ENCODE measurements at regions not wholly inside any gene's neighbourhood (a gene's known extent, or its start where the extent isn't known, plus 50 kb on each side); places are given as distances from the start of the nearest gene placed in this dataset.

GRCh38 chr14:30251557-30252100 lies 307.3 kb upstream of the G2E3 start:
- Mint-ChIP-seq H3K27me3 (ENCODE audit: unreplicated experiment) (no peaks in the 10 kb centered on the region), H3K36me3 (ENCODE audit: insufficient read depth, unreplicated experiment) (no peaks in the 10 kb centered on the region), H3K9me3 (ENCODE audit: low read depth, unreplicated experiment) (peaks cover 6% of the 10 kb centered on the region), H3K4me3 (ENCODE audit: low read depth, unreplicated experiment) (no peak overlapping the region), H3K4me1 (ENCODE audit: low read depth, unreplicated experiment) (no peaks in the 10 kb centered on the region), H3K27ac (ENCODE audit: unreplicated experiment) (no peak overlapping the region)
- no peak for DNase-seq
- no TSS peak for BruUV-seq (replicated peaks)
- TF ChIP-seq, protein P1, sequence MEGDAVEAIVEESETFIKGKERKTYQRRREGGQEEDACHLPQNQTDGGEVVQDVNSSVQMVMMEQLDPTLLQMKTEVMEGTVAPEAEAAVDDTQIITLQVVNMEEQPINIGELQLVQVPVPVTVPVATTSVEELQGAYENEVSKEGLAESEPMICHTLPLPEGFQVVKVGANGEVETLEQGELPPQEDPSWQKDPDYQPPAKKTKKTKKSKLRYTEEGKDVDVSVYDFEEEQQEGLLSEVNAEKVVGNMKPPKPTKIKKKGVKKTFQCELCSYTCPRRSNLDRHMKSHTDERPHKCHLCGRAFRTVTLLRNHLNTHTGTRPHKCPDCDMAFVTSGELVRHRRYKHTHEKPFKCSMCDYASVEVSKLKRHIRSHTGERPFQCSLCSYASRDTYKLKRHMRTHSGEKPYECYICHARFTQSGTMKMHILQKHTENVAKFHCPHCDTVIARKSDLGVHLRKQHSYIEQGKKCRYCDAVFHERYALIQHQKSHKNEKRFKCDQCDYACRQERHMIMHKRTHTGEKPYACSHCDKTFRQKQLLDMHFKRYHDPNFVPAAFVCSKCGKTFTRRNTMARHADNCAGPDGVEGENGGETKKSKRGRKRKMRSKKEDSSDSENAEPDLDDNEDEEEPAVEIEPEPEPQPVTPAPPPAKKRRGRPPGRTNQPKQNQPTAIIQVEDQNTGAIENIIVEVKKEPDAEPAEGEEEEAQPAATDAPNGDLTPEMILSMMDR (IDR thresholded peaks at IDR 0.05; ENCODE audit: unreplicated experiment), result no peak
- CTCF ChIA-PET, result interaction anchor here (1.4 kb wide), 1 partner anchor 19 kb away, joined by 3 read pairs; no protein-coding TSS in a partner anchor
- intact Hi-C loops (cut with micrococcal nuclease; ENCODE audit: unreplicated experiment), result no loop called here

- TF ChIP-seq, protein P1 (IDR thresholded peaks at IDR 0.05; ENCODE audit: unreplicated experiment), result no peak
- H3K36me3 Mint-ChIP-seq (ENCODE audit: insufficient read depth, unreplicated experiment), result no peaks in the 10 kb centered on the region
- no peak overlapping the region for H3K27ac Mint-ChIP-seq (ENCODE audit: unreplicated experiment)
- H3K4me1 Mint-ChIP-seq (ENCODE audit: low read depth, unreplicated experiment), result no peaks in the 10 kb centered on the region
- H3K27me3 Mint-ChIP-seq (ENCODE audit: unreplicated experiment), result no peaks in the 10 kb centered on the region
- no peak for DNase-seq
- intact Hi-C loops (cut with micrococcal nuclease; ENCODE audit: unreplicated experiment), result no loop called here
- H3K4me3 Mint-ChIP-seq (ENCODE audit: low read depth, unreplicated experiment), result no peak overlapping the region
- H3K9me3 Mint-ChIP-seq (ENCODE audit: low read depth, unreplicated experiment), result peaks cover 6% of the 10 kb centered on the region
- BruUV-seq (replicated peaks), result no TSS peak
- CTCF ChIA-PET, result no interaction called here
Measured at GRCh38 chr14:30252151-30252550, 306.8 kb upstream of the G2E3 start.

DNA sequence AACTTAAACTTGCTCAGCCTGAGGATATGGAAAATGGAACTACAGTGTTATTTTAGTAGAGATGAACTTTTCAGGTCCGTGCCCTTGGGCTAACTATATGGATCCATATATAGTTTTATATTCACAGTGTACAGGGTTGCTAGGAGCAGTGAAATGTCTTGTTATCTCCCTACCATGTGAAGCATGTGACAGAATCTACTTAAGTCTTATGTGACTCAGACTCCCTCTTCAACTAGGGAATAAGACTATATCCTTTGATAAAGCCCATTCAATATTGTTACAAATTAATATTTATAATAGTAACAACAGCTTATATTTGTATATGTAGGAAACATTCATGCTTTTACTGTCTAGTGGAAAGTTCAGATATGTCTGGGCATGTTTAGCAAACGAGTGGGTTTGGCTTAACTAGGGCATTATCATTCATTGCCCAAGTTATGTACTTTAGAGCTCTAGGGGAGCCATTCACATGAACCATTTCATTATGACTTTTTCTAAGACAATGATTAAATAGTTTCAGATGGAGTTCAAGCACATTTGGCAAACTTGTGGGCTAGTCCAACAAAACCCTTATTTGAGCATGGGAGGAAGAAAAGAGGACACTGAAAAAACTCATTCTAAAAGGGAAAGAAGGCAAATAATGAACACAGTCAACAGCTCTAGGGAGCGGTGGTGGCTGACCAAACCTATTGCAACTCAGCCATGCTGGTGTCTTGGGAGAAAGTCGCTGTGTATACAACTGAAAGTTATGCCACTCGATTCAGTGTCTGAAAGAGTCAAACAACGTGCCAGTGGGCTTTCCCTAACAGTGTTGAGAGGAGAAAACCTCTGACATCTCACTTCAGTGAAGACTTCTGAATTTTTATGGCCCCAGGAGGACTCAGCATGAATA lies 305.9 kb upstream of the G2E3 start:
- no peak for DNase-seq
- Mint-ChIP-seq H3K27ac (ENCODE audit: unreplicated experiment) (no peak overlapping the region), H3K36me3 (ENCODE audit: insufficient read depth, unreplicated experiment) (no peaks in the 10 kb centered on the region), H3K4me1 (ENCODE audit: low read depth, unreplicated experiment) (no peaks in the 10 kb centered on the region), H3K4me3 (ENCODE audit: low read depth, unreplicated experiment) (no peak overlapping the region), H3K9me3 (ENCODE audit: low read depth, unreplicated experiment) (peaks cover 10% of the 10 kb centered on the region), H3K27me3 (ENCODE audit: unreplicated experiment) (no peaks in the 10 kb centered on the region)
- no TSS peak for BruUV-seq (replicated peaks)
- TF ChIP-seq, protein P1 (IDR thresholded peaks at IDR 0.05; ENCODE audit: unreplicated experiment), result no peak
- CTCF ChIA-PET, result no interaction called here
- intact Hi-C loops (cut with micrococcal nuclease; ENCODE audit: unreplicated experiment), result no loop called here

DNA sequence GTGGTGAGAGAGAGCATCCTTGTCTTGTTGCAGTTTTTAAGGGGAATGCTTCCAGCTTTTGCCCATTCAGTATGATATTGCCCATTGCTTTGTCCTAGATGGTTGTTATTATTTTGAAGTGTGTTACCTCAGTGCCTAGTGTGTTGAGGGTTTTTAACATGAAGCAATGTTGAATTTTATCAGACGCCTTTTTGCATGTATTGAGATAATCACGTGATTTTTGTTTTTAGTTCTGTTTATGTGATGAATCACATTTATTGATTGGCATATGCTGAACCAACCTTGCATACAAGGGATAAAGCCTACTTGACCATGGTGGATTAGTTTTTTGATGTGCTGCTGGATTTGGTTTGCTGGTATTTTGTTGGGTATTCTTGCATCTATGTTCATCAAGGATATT lies 302.3 kb upstream of the G2E3 start:
- no TSS peak for BruUV-seq (replicated peaks)
- CTCF ChIA-PET, result interaction anchor here (1.0 kb wide), 1 partner anchor 21 kb away, joined by 3 read pairs; no protein-coding TSS in a partner anchor
- H3K4me1 Mint-ChIP-seq (ENCODE audit: low read depth, unreplicated experiment), result peaks cover 11% of the 10 kb centered on the region
- no peak overlapping the region for H3K4me3 Mint-ChIP-seq (ENCODE audit: low read depth, unreplicated experiment)
- H3K27me3 Mint-ChIP-seq (ENCODE audit: unreplicated experiment), result no peaks in the 10 kb centered on the region
- no peak overlapping the region for H3K27ac Mint-ChIP-seq (ENCODE audit: unreplicated experiment)
- DNase-seq, result no peak
- no peaks in the 10 kb centered on the region for H3K36me3 Mint-ChIP-seq (ENCODE audit: insufficient read depth, unreplicated experiment)
- TF ChIP-seq, protein P1 (IDR thresholded peaks at IDR 0.05; ENCODE audit: unreplicated experiment), result no peak
- intact Hi-C loops (cut with micrococcal nuclease; ENCODE audit: unreplicated experiment), result no loop called here
- H3K9me3 Mint-ChIP-seq (ENCODE audit: low read depth, unreplicated experiment), result peaks cover 10% of the 10 kb centered on the region
